Stomach (tissue), 8 donors: ENCODE measurements at regions not wholly inside any gene's neighbourhood (a gene's known extent, or its start where the extent isn't known, plus 50 kb on each side); places are given as distances from the start of the nearest gene placed in this dataset.

Source experiments
- DNase-seq, 2 donors: peaks; one replicate each; pipeline versions ENCODE4 v3.0.0 to v3.0.0-alpha.2; 2013 to 2019
- H3K27ac ChIP-seq, 5 donors: fragments of 200-600 bp in 4 of 5; sonication (generic) in 4 of 5; one replicate each; pipeline ENCODE4 v1.5.1; 2013 to 2019; ENCODE audit warnings: mild to moderate bottlenecking in 1 of 5, moderate library complexity in 1 of 5
- H3K27me3 ChIP-seq, 3 donors: fragments of 200-600 bp; sonication (generic); one replicate each; pipeline ENCODE4 v1.5.1; 2017 to 2019; ENCODE audit warnings: mixed run types in 1 of 3
- H3K36me3 ChIP-seq, 4 donors: fragments of 200-600 bp; sonication (generic); 1 replicate in 3 of 4; 2 replicates in 1 of 4; pipeline ENCODE4 v1.5.1; 2016 to 2019
- H3K4me1 ChIP-seq, 4 donors: fragments of 200-600 bp; sonication (generic); one replicate each; pipeline ENCODE4 v1.5.1; 2016 to 2019
- H3K4me3 ChIP-seq, 4 donors: fragments of 200-600 bp; sonication (generic) in 3 of 4; one replicate each; pipeline ENCODE4 v1.5.1; 2016 to 2019; ENCODE audit warnings: mild to moderate bottlenecking in 1 of 4
- H3K9me3 ChIP-seq, 4 donors: fragments of 200-600 bp; sonication (generic); one replicate each; pipeline ENCODE4 v1.5.1; 2016 to 2019
- EP300 ChIP-seq: sonication (generic); formaldehyde crosslinking; IDR thresholded peaks from one replicate; pipeline ENCODE4 v1.6.1; 2017; ENCODE audit warnings: antibody characterized with exemption
- POLR2A ChIP-seq, 4 donors: fragments of 450-650 bp; IDR thresholded peaks; one replicate each; pipeline ENCODE4 v1.6.1; 2016; ENCODE audit warnings: antibody characterized with exemption in 4 of 4, control low read depth in 2 of 4, mild to moderate bottlenecking in 1 of 4, moderate library complexity in 1 of 4
- POLR2AphosphoS5 ChIP-seq, 3 donors: sonication (generic); formaldehyde crosslinking; IDR thresholded peaks; one replicate each; pipeline ENCODE4 v1.6.1; 2016; ENCODE audit warnings: antibody characterized with exemption in 3 of 3
- WGBS, 5 donors: extraction: QIAGEN DNeasy Blood & Tissue Kit in 3 of 5; methylation state at CpG; one replicate each; pipeline versions ENCODE4 v1.1.5 to v1.1.7; 2013 to 2018; 5-methylcytosine and 5-hydroxymethylcytosine counted together
- intact Hi-C: fragments of 100-400 bp; cut with DNase I; formaldehyde crosslinking; loops from one replicate; pipeline ENCODE4 v1.15.1; 2023; ENCODE audit warnings: low total_unique reads
- TF ChIP-seq, protein P1 (sequence below), 7 experiments: fragments of 450-650 bp in 4 of 7; fragments of 200-600 bp in 3 of 7; sonication (generic) in 3 of 7; IDR thresholded peaks; one replicate each; pipeline ENCODE4 v1.5.1; 2016 to 2019; ENCODE audit warnings: antibody characterized with exemption in 7 of 7, control low read depth in 2 of 7, mild to moderate bottlenecking in 1 of 7
- donor health status: healthy with polysubstance abuse.
- donor health status: Bipolar disorder and iron deficiency.
- donor health status: healthy.

DNA sequence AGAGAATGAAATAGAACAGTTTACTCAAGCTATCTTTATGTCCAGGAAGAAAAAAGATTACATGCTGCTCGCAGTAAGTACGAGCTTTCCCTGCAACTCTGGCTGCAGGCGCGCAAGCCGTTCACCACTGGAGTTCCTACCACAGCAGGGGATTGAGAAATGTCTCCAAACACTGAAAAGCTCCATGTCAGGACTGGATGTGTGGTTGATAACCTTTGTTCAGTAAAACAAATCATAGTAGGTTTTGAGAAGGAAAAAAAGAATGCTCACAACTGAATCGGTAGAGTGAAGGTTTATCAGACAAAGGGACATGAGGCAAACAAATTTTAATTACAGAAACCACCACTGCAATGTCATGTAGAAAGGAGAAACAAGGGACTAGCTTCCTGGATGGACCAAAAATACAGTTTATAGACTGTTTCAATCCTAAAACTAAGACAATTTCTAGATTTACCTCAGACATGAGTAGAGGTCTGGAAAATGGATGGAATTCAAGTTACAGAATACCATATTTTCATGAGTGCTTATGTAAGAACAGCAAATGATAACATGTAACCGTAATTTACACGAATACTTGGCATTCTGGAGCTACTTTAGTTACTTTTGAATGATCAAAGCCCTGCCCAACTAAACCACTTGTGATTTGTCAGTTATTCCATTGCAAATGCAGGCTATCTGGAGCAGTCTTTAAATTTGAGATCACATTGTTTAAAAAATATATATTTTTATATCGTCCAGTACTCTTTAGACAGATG is 471.1 kb downstream of the SHQ1 start:
- Histone ChIP-seq H3K9me3 (no peaks in the 10 kb centered on the region), H3K27ac (no peak overlapping the region), H3K4me1 (peaks cover 6 to 46% (median 25%) of the 10 kb centered on the region in 4 donors), H3K4me3 (no peak overlapping the region), H3K36me3 (peaks cover 10 to 25% (median 23%) of the 10 kb centered on the region in 4 donors), H3K27me3 (no peaks in the 10 kb centered on the region)
- WGBS, 5 donors, result 60 to 74% (median 64%) methylated on average over 9 of the region's 9 CpGs
- TF ChIP-seq POLR2A (IDR thresholded peaks at IDR 0.05), result no peak
- TF ChIP-seq POLR2AphosphoS5 (IDR thresholded peaks at IDR 0.05), result no peak
- no peak for TF ChIP-seq EP300
- intact Hi-C loops, result no loop called here
- no peak for DNase-seq

DNA sequence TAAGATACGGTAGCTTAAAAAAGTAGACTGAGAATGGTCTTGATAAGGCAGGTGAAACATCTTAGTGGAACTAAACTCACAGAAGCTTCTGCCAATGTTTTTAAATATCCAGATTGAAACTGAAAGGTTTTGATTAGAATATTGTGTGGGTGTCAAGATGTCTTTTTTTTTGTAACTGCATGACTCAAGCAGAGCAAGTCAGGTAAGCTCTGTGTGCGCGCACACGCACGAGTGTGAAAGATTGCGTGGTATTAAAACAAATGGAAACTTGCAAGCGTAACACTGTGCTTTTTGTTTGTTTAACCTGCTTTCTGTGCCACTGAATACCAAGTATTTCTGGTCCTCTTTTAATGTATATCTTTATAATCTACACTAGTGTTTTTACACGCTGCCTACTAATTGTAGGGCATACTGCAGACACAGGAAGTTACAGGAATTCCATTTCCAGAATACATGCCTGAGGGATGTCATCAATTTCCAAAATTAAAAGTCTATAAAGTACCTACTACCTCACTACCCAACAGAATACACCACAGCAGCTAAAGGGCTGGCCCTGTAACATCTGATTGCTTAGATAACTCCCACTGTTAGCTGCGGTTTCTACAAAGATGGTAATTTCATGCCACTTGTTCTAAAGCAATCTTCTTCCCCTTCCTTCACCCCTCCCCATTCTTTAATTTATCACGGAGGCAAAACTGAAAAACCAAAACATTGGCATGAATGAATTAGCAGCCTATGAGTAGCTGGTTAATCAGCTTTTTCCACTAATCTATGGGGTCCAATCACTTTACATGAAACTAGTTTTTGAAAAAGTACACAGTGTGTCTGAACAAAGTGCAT is 472.8 kb downstream of the SHQ1 start:
- intact Hi-C loops, result no loop called here
- WGBS, 5 donors, result 69 to 86% (median 79%) methylated on average over 10 of the region's 10 CpGs
- Histone ChIP-seq H3K4me1 (peaks cover 0 to 31% (median 15%) of the 10 kb centered on the region in 4 donors), H3K4me3 (no peak overlapping the region), H3K27me3 (no peaks in the 10 kb centered on the region), H3K36me3 (peaks cover 10 to 25% (median 23%) of the 10 kb centered on the region in 4 donors), H3K27ac (no peak overlapping the region), H3K9me3 (no peaks in the 10 kb centered on the region)
- TF ChIP-seq POLR2AphosphoS5 (IDR thresholded peaks at IDR 0.05) (no peak), POLR2A (IDR thresholded peaks at IDR 0.05) (no peak), EP300 (no peak)
- TF ChIP-seq, protein P1, sequence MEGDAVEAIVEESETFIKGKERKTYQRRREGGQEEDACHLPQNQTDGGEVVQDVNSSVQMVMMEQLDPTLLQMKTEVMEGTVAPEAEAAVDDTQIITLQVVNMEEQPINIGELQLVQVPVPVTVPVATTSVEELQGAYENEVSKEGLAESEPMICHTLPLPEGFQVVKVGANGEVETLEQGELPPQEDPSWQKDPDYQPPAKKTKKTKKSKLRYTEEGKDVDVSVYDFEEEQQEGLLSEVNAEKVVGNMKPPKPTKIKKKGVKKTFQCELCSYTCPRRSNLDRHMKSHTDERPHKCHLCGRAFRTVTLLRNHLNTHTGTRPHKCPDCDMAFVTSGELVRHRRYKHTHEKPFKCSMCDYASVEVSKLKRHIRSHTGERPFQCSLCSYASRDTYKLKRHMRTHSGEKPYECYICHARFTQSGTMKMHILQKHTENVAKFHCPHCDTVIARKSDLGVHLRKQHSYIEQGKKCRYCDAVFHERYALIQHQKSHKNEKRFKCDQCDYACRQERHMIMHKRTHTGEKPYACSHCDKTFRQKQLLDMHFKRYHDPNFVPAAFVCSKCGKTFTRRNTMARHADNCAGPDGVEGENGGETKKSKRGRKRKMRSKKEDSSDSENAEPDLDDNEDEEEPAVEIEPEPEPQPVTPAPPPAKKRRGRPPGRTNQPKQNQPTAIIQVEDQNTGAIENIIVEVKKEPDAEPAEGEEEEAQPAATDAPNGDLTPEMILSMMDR (IDR thresholded peaks at IDR 0.05), result no peak
- no peak for DNase-seq

- Histone ChIP-seq H3K4me1 (peaks cover 0 to 7% (median 2%) of the 10 kb centered on the region in 4 donors), H3K4me3 (no peak overlapping the region), H3K27me3 (no peaks in the 10 kb centered on the region), H3K9me3 (no peaks in the 10 kb centered on the region), H3K27ac (no peak overlapping the region), H3K36me3 (peaks cover 2 to 14% (median 13%) of the 10 kb centered on the region in 4 donors)
- TF ChIP-seq, protein P1 (IDR thresholded peaks at IDR 0.05), result no peak
- TF ChIP-seq EP300, result no peak
- TF ChIP-seq POLR2AphosphoS5 (IDR thresholded peaks at IDR 0.05), result no peak
- no peak for TF ChIP-seq POLR2A (IDR thresholded peaks at IDR 0.05)
- 86 to 93% (median 91%) methylated on average over 7 to 8 of the region's 8 CpGs for WGBS, 5 donors
- intact Hi-C loops, result no loop called here
- DNase-seq, result no peak
These were observed 475.1 kb downstream of the SHQ1 start for GRCh38 chr3:72373139-72373538.

GRCh38 chr3:72372161-72372560 is 476.1 kb downstream of the SHQ1 start:
- no peak for TF ChIP-seq POLR2A (IDR thresholded peaks at IDR 0.05)
- TF ChIP-seq, protein P1 (IDR thresholded peaks at IDR 0.05), result no peak
- TF ChIP-seq EP300, result no peak
- TF ChIP-seq POLR2AphosphoS5 (IDR thresholded peaks at IDR 0.05), result no peak
- intact Hi-C loops, result no loop called here

More at GRCh38 chr3:72372161-72372560, 476.1 kb downstream of the SHQ1 start:
- Histone ChIP-seq H3K36me3 (peaks cover 0 to 4% (median 4%) of the 10 kb centered on the region in 4 donors), H3K4me3 (no peak overlapping the region), H3K27ac (no peak overlapping the region), H3K4me1 (peaks cover 0 to 4% (median 1%) of the 10 kb centered on the region in 4 donors), H3K27me3 (no peaks in the 10 kb centered on the region), H3K9me3 (no peaks in the 10 kb centered on the region)
- DNase-seq, result no peak
- WGBS, 5 donors, result 76 to 79% (median 77%) methylated on average over 3 of the region's 3 CpGs
